GM12875 (cell line): ENCODE measurements at regions not wholly inside any gene's neighbourhood (a gene's known extent, or its start where the extent isn't known, plus 50 kb on each side); places are given as distances from the start of the nearest gene placed in this dataset.
"Not testable (repeated sequence)": the region's sequence is repeated elsewhere in the genome, so short reads cannot be mapped to it uniquely, and the experiment has no call there.

Source experiments
- H3K4me3 ChIP-seq: one replicate; pipeline ENCODE4 v1.5.1; 2011; ENCODE audit warnings: low read depth, low read length, control low read depth
- CTCF ChIP-seq: IDR thresholded peaks from 2 replicates; pipeline ENCODE4 v1.5.1; 2011; ENCODE audit warnings: low read depth, mild to moderate bottlenecking, control low read depth, inconsistent platforms, low read length, moderate library complexity, borderline replicate concordance; ENCODE audit not compliant: insufficient read depth

- no peak for TF ChIP-seq CTCF
- H3K4me3 ChIP-seq: no peak overlapping the region
Measured at GRCh38 chr3:147240581-147240980, 165.8 kb downstream of the ZIC4 start.

DNA sequence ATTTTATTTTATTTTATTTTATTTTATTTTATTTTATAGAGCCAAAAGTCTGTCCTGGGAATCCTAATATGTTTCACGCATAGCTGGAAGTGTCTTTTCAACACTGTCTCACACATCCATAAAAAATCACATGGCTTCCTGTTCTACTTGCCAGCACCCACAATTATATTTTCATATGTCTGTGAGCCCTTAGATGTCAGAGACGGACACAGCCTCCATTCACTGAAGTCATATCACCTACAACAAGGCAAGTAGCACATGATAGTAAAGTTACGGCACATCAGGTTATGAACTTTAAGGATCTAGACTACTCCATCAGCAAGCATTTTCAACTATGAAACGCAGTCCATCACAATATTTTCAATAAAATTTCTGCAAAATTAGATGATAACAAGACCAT, 168.4 kb downstream of the ZIC4 start:
- H3K4me3 ChIP-seq: no peak overlapping the region
- TF ChIP-seq CTCF: no peak

DNA sequence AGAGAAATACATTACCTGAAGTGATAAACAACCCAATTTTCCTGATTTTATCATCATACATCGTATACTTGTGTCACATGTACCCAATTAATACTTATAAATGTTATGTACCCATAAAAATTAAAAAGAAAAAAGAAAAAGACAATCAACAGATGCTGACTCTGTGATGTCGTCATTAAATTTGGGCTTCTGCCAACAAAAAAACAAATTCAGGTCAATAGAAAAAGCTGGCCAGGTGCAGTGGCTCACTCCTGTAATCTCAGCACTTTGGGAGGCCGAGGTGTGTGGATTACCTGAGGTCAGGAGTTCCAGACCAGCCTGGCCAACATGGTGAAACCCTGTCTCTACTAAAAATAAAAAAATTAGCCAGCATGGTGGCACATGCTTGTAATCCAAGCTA, 174.4 kb downstream of the ZIC4 start:
- not testable (repeated sequence) for H3K4me3 ChIP-seq

DNA sequence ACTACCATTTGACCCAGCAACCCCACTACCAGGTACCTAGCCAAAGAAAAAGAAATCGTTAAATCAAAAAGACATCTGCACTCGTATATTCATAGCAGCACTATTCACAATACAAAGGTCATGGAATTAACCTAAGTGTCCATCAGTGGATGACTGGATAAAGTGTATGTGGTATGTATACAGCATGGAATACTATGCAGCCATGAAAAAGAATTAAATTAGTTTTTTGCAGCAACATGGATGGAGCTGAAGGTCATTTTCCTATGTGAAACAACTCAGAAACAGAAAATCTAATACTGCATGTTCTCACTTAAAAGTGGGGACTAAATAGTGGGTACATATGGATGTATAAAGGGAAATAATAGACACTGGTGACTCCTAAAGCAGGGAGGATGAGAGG, 175.2 kb downstream of the ZIC4 start:
- TF ChIP-seq CTCF: no peak

DNA sequence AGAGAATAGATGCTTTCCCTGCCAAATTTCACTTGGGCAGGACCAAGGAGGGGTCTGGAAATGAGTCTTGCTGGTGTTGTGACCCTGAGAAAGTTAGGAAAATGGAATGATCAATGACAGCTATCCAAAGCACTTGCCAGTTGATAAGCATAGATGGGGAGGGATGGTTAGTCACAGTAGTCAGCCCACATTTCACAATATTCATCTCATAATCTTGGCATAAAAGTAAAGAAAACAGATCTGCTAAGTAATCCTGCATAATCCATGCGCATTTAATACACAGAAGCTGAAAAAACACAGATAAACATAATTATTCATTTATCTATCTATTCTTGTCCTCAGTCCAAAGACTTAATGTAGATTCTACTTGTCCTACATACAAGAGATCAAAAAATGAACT, 184.1 kb downstream of the ZIC4 start:
- no peak overlapping the region for H3K4me3 ChIP-seq
- no peak for TF ChIP-seq CTCF

More for the DNA sequence above, 175.2 kb downstream of the ZIC4 start:
- H3K4me3 ChIP-seq: no peak overlapping the region

GRCh38 chr3:147218965-147219364, 187.4 kb downstream of the ZIC4 start:
- no peak overlapping the region for H3K4me3 ChIP-seq
- TF ChIP-seq CTCF: no peak

- H3K4me3 ChIP-seq: no peak overlapping the region
- no peak for TF ChIP-seq CTCF
Measured at GRCh38 chr3:147216143-147216673, 190.1 kb downstream of the ZIC4 start.

DNA sequence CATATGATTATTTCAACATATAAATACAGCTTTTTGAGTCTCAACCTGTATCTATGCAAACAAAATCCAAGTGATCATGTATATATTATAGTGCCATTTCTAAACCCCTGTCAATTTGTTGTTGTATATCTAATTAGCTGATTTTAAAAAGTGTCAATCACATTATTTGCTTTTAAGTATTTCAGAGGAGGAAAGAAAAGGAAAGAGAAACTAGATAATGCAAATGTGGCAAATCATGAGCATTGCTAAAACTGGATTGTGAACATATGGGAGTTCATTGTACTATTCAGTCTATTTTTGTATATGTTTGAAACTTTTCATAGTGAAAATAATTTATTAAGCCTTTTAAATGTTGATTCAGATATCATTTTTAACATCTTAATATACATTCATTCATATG, 190.7 kb downstream of the ZIC4 start:
- no peak for TF ChIP-seq CTCF
- no peak overlapping the region for H3K4me3 ChIP-seq
